ENCODE measurements at regions not wholly inside any gene's neighbourhood (a gene's known extent, or its start where the extent isn't known, plus 50 kb on each side); places are given as distances from the start of the nearest gene placed in this dataset.

DNA sequence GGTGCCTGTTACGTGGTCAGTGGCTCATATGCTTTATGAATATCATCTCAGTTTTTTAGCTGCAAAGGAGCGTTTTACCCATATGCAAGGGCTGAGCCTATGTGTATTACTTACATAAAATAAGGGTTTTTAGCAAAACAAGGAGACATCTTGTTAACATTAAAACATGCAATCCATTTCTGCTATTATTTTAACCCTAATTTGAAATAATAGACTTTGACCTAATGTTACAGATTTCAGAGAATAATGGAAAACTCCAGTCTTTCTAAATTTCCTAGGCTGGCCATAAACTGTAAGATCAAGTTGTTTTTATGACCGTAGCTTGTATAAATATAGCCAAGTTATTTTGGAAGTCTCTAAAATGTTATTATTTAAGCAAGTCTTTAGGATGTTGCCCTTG is 121.1 kb upstream of the SEMA6A start:
- TF ChIP-seq, protein P1, sequence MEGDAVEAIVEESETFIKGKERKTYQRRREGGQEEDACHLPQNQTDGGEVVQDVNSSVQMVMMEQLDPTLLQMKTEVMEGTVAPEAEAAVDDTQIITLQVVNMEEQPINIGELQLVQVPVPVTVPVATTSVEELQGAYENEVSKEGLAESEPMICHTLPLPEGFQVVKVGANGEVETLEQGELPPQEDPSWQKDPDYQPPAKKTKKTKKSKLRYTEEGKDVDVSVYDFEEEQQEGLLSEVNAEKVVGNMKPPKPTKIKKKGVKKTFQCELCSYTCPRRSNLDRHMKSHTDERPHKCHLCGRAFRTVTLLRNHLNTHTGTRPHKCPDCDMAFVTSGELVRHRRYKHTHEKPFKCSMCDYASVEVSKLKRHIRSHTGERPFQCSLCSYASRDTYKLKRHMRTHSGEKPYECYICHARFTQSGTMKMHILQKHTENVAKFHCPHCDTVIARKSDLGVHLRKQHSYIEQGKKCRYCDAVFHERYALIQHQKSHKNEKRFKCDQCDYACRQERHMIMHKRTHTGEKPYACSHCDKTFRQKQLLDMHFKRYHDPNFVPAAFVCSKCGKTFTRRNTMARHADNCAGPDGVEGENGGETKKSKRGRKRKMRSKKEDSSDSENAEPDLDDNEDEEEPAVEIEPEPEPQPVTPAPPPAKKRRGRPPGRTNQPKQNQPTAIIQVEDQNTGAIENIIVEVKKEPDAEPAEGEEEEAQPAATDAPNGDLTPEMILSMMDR (IDR thresholded peaks at IDR 0.05) = no peak
- no peak for TF ChIP-seq SMAD3 (CRISPR knock-in tag; IDR thresholded peaks at IDR 0.05; ENCODE audit: borderline replicate concordance)
- TF ChIP-seq NR2C2 (CRISPR knock-in tag; IDR thresholded peaks at IDR 0.05) = no peak
- TF ChIP-seq, protein P2, sequence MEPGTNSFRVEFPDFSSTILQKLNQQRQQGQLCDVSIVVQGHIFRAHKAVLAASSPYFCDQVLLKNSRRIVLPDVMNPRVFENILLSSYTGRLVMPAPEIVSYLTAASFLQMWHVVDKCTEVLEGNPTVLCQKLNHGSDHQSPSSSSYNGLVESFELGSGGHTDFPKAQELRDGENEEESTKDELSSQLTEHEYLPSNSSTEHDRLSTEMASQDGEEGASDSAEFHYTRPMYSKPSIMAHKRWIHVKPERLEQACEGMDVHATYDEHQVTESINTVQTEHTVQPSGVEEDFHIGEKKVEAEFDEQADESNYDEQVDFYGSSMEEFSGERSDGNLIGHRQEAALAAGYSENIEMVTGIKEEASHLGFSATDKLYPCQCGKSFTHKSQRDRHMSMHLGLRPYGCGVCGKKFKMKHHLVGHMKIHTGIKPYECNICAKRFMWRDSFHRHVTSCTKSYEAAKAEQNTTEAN (CRISPR knock-in tag; IDR thresholded peaks at IDR 0.05) = no peak
- TF ChIP-seq, protein P3, sequence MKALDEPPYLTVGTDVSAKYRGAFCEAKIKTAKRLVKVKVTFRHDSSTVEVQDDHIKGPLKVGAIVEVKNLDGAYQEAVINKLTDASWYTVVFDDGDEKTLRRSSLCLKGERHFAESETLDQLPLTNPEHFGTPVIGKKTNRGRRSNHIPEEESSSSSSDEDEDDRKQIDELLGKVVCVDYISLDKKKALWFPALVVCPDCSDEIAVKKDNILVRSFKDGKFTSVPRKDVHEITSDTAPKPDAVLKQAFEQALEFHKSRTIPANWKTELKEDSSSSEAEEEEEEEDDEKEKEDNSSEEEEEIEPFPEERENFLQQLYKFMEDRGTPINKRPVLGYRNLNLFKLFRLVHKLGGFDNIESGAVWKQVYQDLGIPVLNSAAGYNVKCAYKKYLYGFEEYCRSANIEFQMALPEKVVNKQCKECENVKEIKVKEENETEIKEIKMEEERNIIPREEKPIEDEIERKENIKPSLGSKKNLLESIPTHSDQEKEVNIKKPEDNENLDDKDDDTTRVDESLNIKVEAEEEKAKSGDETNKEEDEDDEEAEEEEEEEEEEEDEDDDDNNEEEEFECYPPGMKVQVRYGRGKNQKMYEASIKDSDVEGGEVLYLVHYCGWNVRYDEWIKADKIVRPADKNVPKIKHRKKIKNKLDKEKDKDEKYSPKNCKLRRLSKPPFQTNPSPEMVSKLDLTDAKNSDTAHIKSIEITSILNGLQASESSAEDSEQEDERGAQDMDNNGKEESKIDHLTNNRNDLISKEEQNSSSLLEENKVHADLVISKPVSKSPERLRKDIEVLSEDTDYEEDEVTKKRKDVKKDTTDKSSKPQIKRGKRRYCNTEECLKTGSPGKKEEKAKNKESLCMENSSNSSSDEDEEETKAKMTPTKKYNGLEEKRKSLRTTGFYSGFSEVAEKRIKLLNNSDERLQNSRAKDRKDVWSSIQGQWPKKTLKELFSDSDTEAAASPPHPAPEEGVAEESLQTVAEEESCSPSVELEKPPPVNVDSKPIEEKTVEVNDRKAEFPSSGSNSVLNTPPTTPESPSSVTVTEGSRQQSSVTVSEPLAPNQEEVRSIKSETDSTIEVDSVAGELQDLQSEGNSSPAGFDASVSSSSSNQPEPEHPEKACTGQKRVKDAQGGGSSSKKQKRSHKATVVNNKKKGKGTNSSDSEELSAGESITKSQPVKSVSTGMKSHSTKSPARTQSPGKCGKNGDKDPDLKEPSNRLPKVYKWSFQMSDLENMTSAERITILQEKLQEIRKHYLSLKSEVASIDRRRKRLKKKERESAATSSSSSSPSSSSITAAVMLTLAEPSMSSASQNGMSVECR (CRISPR knock-in tag; IDR thresholded peaks at IDR 0.05; ENCODE audit: borderline replicate concordance) = no peak
- TF ChIP-seq ZNF317 (CRISPR knock-in tag; IDR thresholded peaks at IDR 0.05; ENCODE audit: borderline replicate concordance, low read depth) = no peak
- TF ChIP-seq, protein P4, sequence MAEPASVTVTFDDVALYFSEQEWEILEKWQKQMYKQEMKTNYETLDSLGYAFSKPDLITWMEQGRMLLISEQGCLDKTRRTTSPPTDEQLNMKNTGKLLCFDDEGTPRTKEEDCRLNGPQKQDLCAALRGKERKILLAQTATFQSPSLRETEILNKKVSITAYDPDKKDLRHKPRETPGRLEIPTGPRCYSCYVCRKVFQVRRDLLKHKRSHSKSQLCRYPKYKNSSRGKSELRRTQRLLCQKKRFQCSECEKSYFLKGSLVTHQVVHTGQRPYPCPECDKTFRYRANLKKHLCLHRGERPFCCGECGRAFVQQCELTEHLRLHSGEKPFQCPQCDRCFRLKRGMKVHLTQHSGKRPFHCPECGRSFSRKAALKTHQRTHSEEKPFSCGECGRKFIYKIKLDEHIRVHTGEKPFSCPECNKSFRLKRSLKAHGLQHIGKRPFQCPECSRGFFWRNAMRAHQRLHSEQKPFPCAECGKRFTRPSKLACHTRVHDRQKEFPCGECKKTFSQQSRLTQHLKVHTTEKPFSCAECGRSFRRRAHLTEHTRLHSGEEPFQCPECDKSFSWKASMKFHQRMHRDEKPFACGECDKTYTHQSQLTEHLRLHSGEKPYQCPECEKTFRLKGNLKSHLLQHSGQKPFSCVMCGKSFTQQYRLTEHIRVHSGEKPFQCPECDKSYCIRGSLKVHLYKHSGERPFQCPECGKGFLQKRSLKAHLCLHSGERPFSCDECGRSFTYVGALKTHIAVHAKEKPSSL (CRISPR knock-in tag; conservative IDR thresholded peaks at IDR 0.05) = no peak
- no peak for TF ChIP-seq CREB1 (CRISPR knock-in tag; IDR thresholded peaks at IDR 0.05)
- TF ChIP-seq, protein P5, sequence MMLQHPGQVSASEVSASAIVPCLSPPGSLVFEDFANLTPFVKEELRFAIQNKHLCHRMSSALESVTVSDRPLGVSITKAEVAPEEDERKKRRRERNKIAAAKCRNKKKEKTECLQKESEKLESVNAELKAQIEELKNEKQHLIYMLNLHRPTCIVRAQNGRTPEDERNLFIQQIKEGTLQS (CRISPR knock-in tag; conservative IDR thresholded peaks at IDR 0.05) = no peak
- TF ChIP-seq TEAD4 (CRISPR knock-in tag; IDR thresholded peaks at IDR 0.05) = no peak
- TF ChIP-seq NR3C1 (CRISPR knock-in tag; conservative IDR thresholded peaks at IDR 0.05; ENCODE audit: low read depth) = no peak
- no peak for TF ChIP-seq ELF4 (CRISPR knock-in tag; IDR thresholded peaks at IDR 0.05; ENCODE audit: low read depth)
